Right cardiac atrium (tissue), 5 donors: ENCODE measurements at regions not wholly inside any gene's neighbourhood (a gene's known extent, or its start where the extent isn't known, plus 50 kb on each side); places are given as distances from the start of the nearest gene placed in this dataset.
"Not testable (repeated sequence)": the region's sequence is repeated elsewhere in the genome, so short reads cannot be mapped to it uniquely, and the experiment has no call there.

ENCODE experiments used
- ATAC-seq, 2 donors: fragments of 200-7000 bp; cut with Tn5 transposase; one replicate each; pipeline versions ENCODE4 v1.8.0 to v1.9.1; 2020; ENCODE audit warnings: moderate library complexity in 2 of 2, mild to moderate bottlenecking in 1 of 2
- DNase-seq, 3 donors: peaks; one replicate each; pipeline ENCODE4 v3.0.0-alpha.2; 2020
- H3K27ac ChIP-seq: one replicate; pipeline ENCODE4 v1.5.1; 2013; ENCODE audit warnings: mild to moderate bottlenecking, low read length, control low read depth, moderate library complexity
- H3K27me3 ChIP-seq: one replicate; pipeline ENCODE4 v1.6.1; 2013; ENCODE audit not compliant: control insufficient read depth, insufficient read depth
- H3K4me1 ChIP-seq: one replicate; pipeline ENCODE4 v1.6.1; 2013; ENCODE audit warnings: low read length; ENCODE audit not compliant: control insufficient read depth, insufficient read depth
- H3K4me3 ChIP-seq: one replicate; pipeline ENCODE4 v1.5.1; 2013; ENCODE audit warnings: low read length, control low read depth
- H3K9me3 ChIP-seq: one replicate; pipeline ENCODE4 v1.6.1; 2013; ENCODE audit warnings: low read length; ENCODE audit not compliant: control insufficient read depth
- WGBS: extraction: QIAGEN DNeasy Blood & Tissue Kit; methylation state at CpG from one replicate; pipeline ENCODE4 v1.1.7; 2013; 5-methylcytosine and 5-hydroxymethylcytosine counted together
- intact Hi-C, 4 donors: fragments of 100-400 bp; cut with DNase I; formaldehyde crosslinking; loops; one replicate each; pipeline versions ENCODE4 v1.11.0 to v1.14.0; 2022 to 2023
- donor health status: healthy with polysubstance abuse.
- donor health status: DM: no; HTN: yes; CAD: no.
- donor health status: DM: no; HTN: no; CAD: no.
- donor health status: DM: no; HTN: yes; CAD: no; lungs with severe emphysema.
- donor health status: DM: yes; HTN: yes; CAD: no.

- H3K27ac ChIP-seq, H3K9me3 ChIP-seq, H3K4me1 ChIP-seq, H3K27me3 ChIP-seq, intact Hi-C loops, ATAC-seq, H3K4me3 ChIP-seq: not testable (repeated sequence)
- 93% methylated on average over 7 of the region's 7 CpGs for WGBS
- peak in 1 of 3 donors; percentile 33 for DNase-seq
Observed at GRCh38 chr15:99790751-99791150, 57.5 kb upstream of the LYSMD4 start.

- ATAC-seq (no peak), DNase-seq (no peak)
- 62% methylated on average over 2 of the region's 2 CpGs for WGBS
- Histone ChIP-seq H3K9me3 (no peaks in the 10 kb centered on the region), H3K4me3 (no peak overlapping the region), H3K27me3 (no peaks in the 10 kb centered on the region), H3K4me1 (no peaks in the 10 kb centered on the region), H3K27ac (no peak overlapping the region)
- intact Hi-C loops: no loop called here
Observed at GRCh38 chr15:99788156-99788555, 54.9 kb upstream of the LYSMD4 start.

- ATAC-seq, H3K4me3 ChIP-seq, H3K4me1 ChIP-seq, DNase-seq, H3K9me3 ChIP-seq, H3K27ac ChIP-seq, H3K27me3 ChIP-seq, intact Hi-C loops: not testable (repeated sequence)
- WGBS: 92% methylated on average over 1 of the region's 1 CpG
Observed at GRCh38 chr15:99784800-99785199, 51.6 kb upstream of the LYSMD4 start.

GRCh38 chr15:99783918-99784619, 50.8 kb upstream of the LYSMD4 start:
- H3K27me3 ChIP-seq, intact Hi-C loops, H3K4me3 ChIP-seq, DNase-seq, ATAC-seq, H3K27ac ChIP-seq, H3K4me1 ChIP-seq, H3K9me3 ChIP-seq: not testable (repeated sequence)
- 89% methylated on average over 4 of the region's 4 CpGs for WGBS
